WERI-Rb-1 (cell line): ENCODE measurements at regions not wholly inside any gene's neighbourhood (a gene's known extent, or its start where the extent isn't known, plus 50 kb on each side); places are given as distances from the start of the nearest gene placed in this dataset.

Experiments
- DNase-seq: peaks from one replicate; pipeline ENCODE4 v3.0.0-alpha.2; 2020
- H3K27ac ChIP-seq: fragments of 250-450 bp; sonication (Bioruptor Pico); 2 replicates; pipeline ENCODE4 v1.5.1; 2020; ENCODE audit warnings: mild to moderate bottlenecking, moderate library complexity
- H3K27me3 ChIP-seq: fragments of 250-450 bp; sonication (Bioruptor Pico); 2 replicates; pipeline ENCODE4 v1.5.1; 2021; ENCODE audit warnings: mild to moderate bottlenecking, low read depth, moderate library complexity; ENCODE audit not compliant: insufficient read depth, severe bottlenecking
- H3K36me3 ChIP-seq: fragments of 250-450 bp; sonication (Bioruptor Pico); 2 replicates; pipeline ENCODE4 v1.5.1; 2020; ENCODE audit warnings: mild to moderate bottlenecking, moderate library complexity
- H3K4me3 ChIP-seq: 2 replicates; pipeline ENCODE4 v1.5.1; 2011; ENCODE audit warnings: low read depth, mild to moderate bottlenecking, control low read depth, low read length
- H3K9me3 ChIP-seq: fragments of 250-450 bp; sonication (Bioruptor Pico); 2 replicates; pipeline ENCODE4 v1.5.1; 2021; ENCODE audit warnings: mild to moderate bottlenecking, moderate library complexity; ENCODE audit not compliant: severe bottlenecking
- CTCF ChIP-seq: IDR thresholded peaks from 2 replicates; pipeline ENCODE4 v1.5.1; 2011; ENCODE audit warnings: low read depth, mild to moderate bottlenecking, control low read depth, inconsistent platforms, low read length

- Histone ChIP-seq H3K27me3 (peaks cover 21% of the 10 kb centered on the region), H3K27ac (no peak overlapping the region), H3K36me3 (no peaks in the 10 kb centered on the region), H3K4me3 (no peak overlapping the region), H3K9me3 (no peaks in the 10 kb centered on the region)
- no peak for DNase-seq
- no peak for TF ChIP-seq CTCF
Observed at GRCh38 chrX:121301356-121301755, 253.9 kb downstream of the GLUD2 start.

- peaks cover 18% of the 10 kb centered on the region for H3K27me3 ChIP-seq
- no peak for DNase-seq
- no peak for TF ChIP-seq CTCF
- no peak overlapping the region for H3K27ac ChIP-seq
- H3K9me3 ChIP-seq, result no peaks in the 10 kb centered on the region
- H3K4me3 ChIP-seq, result no peak overlapping the region
- H3K36me3 ChIP-seq, result no peaks in the 10 kb centered on the region
Observed at GRCh38 chrX:121301822-121302221, 254.4 kb downstream of the GLUD2 start.

- H3K27ac ChIP-seq, result no peak overlapping the region
- no peaks in the 10 kb centered on the region for H3K9me3 ChIP-seq
- TF ChIP-seq CTCF, result no peak
- H3K27me3 ChIP-seq, result peaks cover 10% of the 10 kb centered on the region
- no peak for DNase-seq
- H3K4me3 ChIP-seq, result no peak overlapping the region
- no peaks in the 10 kb centered on the region for H3K36me3 ChIP-seq
Observed at GRCh38 chrX:121307449-121307848, 260.0 kb downstream of the GLUD2 start.

- peak; percentile 8 for DNase-seq
- Histone ChIP-seq H3K4me3 (no peak overlapping the region), H3K27me3 (peaks cover 5% of the 10 kb centered on the region), H3K9me3 (no peaks in the 10 kb centered on the region), H3K27ac (no peak overlapping the region), H3K36me3 (no peaks in the 10 kb centered on the region)
- peak; percentile 52 for TF ChIP-seq CTCF
Observed at GRCh38 chrX:121308276-121308805, 260.9 kb downstream of the GLUD2 start.

GRCh38 chrX:121310820-121311219 is 263.4 kb downstream of the GLUD2 start:
- Histone ChIP-seq H3K27ac (no peak overlapping the region), H3K27me3 (peaks cover 5% of the 10 kb centered on the region), H3K4me3 (no peak overlapping the region), H3K36me3 (no peaks in the 10 kb centered on the region), H3K9me3 (no peaks in the 10 kb centered on the region)
- no peak for TF ChIP-seq CTCF
- DNase-seq, result no peak

- Histone ChIP-seq H3K4me3 (no peak overlapping the region), H3K27me3 (peaks cover 25% of the 10 kb centered on the region), H3K9me3 (no peaks in the 10 kb centered on the region), H3K36me3 (no peaks in the 10 kb centered on the region), H3K27ac (no peak overlapping the region)
- DNase-seq, result no peak
- no peak for TF ChIP-seq CTCF
Observed at GRCh38 chrX:121320441-121320840, 273.0 kb downstream of the GLUD2 start.
